SK-N-MC (cell line): ENCODE measurements at regions not wholly inside any gene's neighbourhood (a gene's known extent, or its start where the extent isn't known, plus 50 kb on each side); places are given as distances from the start of the nearest gene placed in this dataset.

ENCODE experiments used
- EZH2 ChIP-seq: fragments of 200-600 bp; sonication (generic); IDR thresholded peaks from one replicate; pipeline ENCODE4 v1.6.1; 2017; ENCODE audit warnings: antibody characterized with exemption
- POLR2AphosphoS5 ChIP-seq: IDR thresholded peaks from 2 replicates; pipeline ENCODE4 v1.6.1; 2012; ENCODE audit warnings: mild to moderate bottlenecking, low read depth, low read length, borderline replicate concordance

DNA sequence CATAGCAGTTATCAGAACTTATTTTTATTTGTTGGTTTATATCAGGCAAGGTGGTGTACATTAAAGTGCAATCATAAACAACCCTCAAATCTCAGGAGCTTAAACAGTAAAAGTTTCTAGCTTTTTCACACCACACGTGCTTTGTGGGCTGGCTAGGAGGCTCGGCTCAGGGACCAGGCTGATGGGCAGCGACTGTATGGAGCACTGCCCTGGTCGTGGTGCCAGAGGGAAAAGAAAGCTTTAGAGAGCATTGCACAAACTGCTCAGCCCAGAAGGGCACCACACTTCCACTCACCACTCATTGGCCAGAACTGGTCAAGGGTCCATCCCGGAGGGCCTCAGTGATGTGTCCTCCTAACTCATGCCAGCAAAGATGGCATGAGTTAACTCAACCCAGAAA lies 123.2 kb downstream of the AQP9 start:
- no peak for TF ChIP-seq EZH2
- TF ChIP-seq POLR2AphosphoS5, result no peak
